ENCODE measurements at regions not wholly inside any gene's neighbourhood (a gene's known extent, or its start where the extent isn't known, plus 50 kb on each side); places are given as distances from the start of the nearest gene placed in this dataset.

GRCh38 chr3:22474706-22475445 lies 723.9 kb upstream of the ZNF385D start:
- TF ChIP-seq ZNF879 (CRISPR knock-in tag; IDR thresholded peaks at IDR 0.05) (no peak), MAFK (conservative IDR thresholded peaks at IDR 0.05 in 1 of 2, IDR thresholded peaks at IDR 0.05 in 1 of 2; ENCODE audit: low read length in 2 of 2) (no peak), MAZ (IDR thresholded peaks at IDR 0.05; ENCODE audit: borderline replicate concordance, low read depth, low read length) (no peak), MAZ (CRISPR knock-in tag; IDR thresholded peaks at IDR 0.05; ENCODE audit: low read depth) (no peak), MAX (IDR thresholded peaks at IDR 0.05) (no peak)

All from HepG2 (cell line).